ENCODE measurements at regions not wholly inside any gene's neighbourhood (a gene's known extent, or its start where the extent isn't known, plus 50 kb on each side); places are given as distances from the start of the nearest gene placed in this dataset.

DNA sequence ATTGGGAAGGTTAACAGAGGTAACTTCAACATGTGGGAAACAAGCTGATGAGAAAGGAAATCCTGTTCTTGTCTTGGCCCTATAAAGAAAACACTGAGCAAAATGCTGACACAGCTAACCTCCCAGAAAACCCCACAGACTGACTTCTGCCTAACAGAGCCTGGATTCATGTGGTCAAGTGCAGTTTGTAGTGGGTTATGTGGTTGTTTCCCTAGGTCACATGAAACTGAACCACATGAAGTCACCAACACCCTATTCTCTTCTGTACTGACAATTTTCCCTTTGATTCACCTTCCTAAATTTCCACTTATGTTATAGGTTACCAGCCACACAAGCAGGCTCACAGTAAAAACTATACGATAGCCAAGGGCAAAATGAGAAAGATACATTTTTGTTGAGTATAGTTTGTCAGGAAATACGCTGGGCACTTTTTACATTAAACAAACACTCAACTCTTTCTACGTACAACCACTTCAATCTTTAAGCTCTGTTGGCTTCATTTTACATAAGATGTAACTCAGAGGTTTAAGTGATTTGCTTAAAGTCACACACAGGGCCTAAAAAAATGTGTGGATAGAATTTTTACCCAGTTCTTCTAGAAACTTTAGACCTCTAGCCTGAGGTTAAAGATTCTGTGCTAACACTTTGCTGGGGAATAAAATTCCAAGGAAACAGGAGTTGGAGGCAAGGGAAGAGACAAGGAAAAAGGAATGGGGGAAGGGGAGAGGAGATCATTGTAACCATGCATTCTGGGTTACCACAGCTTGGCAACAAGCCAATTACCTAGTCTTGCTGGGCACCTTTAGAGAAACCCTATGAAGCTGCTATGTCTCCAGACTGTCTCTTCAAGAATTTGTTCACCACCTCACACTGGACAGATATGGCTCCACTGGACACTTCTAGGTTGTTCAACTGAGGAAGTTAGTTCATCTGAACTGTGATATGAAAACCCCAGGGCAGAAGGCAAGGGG, 601.6 kb upstream of the USP24 start:
- no peak overlapping the region for H3K9ac ChIP-seq (ENCODE audit: low read depth, low read length, poor library complexity, severe bottlenecking)
- TF ChIP-seq EZH2phosphoT487 (IDR thresholded peaks at IDR 0.05; ENCODE audit: borderline replicate concordance): no peak
- TF ChIP-seq, protein P1, sequence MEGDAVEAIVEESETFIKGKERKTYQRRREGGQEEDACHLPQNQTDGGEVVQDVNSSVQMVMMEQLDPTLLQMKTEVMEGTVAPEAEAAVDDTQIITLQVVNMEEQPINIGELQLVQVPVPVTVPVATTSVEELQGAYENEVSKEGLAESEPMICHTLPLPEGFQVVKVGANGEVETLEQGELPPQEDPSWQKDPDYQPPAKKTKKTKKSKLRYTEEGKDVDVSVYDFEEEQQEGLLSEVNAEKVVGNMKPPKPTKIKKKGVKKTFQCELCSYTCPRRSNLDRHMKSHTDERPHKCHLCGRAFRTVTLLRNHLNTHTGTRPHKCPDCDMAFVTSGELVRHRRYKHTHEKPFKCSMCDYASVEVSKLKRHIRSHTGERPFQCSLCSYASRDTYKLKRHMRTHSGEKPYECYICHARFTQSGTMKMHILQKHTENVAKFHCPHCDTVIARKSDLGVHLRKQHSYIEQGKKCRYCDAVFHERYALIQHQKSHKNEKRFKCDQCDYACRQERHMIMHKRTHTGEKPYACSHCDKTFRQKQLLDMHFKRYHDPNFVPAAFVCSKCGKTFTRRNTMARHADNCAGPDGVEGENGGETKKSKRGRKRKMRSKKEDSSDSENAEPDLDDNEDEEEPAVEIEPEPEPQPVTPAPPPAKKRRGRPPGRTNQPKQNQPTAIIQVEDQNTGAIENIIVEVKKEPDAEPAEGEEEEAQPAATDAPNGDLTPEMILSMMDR (conservative IDR thresholded peaks at IDR 0.05; ENCODE audit: low read length): no peak
- no peaks in the 10 kb centered on the region for H3K9me2 ChIP-seq (replicated peaks; ENCODE audit: low read depth, low read length)
- no peaks in the 10 kb centered on the region for H4K20me1 ChIP-seq (ENCODE audit: insufficient read depth, low read length, poor library complexity, severe bottlenecking)
- no peaks in the 10 kb centered on the region for H3K36me3 ChIP-seq (ENCODE audit: insufficient read depth, low read length)
- H3K9me3 ChIP-seq (ENCODE audit: insufficient read depth, low read depth, low read length): no peaks in the 10 kb centered on the region
- H3K4me2 ChIP-seq (ENCODE audit: low read depth, low read length, poor library complexity, severe bottlenecking): no peak overlapping the region
- no peaks in the 10 kb centered on the region for H3F3A ChIP-seq (ENCODE audit: low read depth)
- no peaks in the 10 kb centered on the region for H3K4me1 ChIP-seq (ENCODE audit: insufficient read depth, low read length, poor library complexity, severe bottlenecking)
- H3K79me2 ChIP-seq (ENCODE audit: insufficient read depth, low read length): no peaks in the 10 kb centered on the region
- H3K27me3 ChIP-seq (ENCODE audit: insufficient read depth, low read length, poor library complexity, severe bottlenecking): peaks cover 12% of the 10 kb centered on the region
- no peak overlapping the region for H2AFZ ChIP-seq (ENCODE audit: low read length)
- H3K4me3 ChIP-seq (ENCODE audit: low read length, poor library complexity, severe bottlenecking): no peak overlapping the region

DNA sequence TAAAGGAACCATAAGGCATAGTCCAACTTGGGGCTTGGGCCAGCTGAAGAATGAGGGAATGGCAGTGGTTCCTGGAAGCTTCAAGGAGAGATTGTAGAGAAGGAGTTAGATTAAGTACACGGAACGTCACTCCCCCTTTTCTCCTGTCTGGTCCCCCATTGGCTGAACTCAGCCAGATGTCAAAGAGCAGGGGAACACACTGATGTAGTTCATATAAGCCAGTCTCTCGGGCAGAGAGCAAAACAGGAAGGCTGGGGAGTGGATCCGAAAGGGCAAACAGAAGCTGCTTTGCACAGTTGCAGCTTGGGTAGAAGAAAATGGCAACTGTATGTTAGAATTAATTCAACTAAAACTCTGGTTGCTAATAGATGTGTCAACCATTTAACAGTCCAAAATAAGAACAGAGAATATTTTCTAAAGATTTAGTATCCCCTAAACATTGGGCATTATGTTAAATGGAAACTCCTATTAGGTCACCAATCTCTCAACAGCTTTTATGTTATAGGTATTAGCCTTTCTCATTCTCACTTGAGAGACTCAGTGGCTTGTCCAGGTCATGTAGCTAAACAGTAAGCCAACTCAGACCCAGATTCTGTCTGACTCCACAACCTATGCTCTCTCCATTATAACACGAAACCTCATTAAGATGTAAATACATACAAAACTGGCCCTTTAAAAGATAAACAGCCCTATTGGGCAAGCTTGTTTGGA, 600.7 kb upstream of the USP24 start:
- no peak overlapping the region for H3K4me2 ChIP-seq (ENCODE audit: low read depth, low read length, poor library complexity, severe bottlenecking)
- no peak for TF ChIP-seq EZH2phosphoT487 (IDR thresholded peaks at IDR 0.05; ENCODE audit: borderline replicate concordance)

DNA sequence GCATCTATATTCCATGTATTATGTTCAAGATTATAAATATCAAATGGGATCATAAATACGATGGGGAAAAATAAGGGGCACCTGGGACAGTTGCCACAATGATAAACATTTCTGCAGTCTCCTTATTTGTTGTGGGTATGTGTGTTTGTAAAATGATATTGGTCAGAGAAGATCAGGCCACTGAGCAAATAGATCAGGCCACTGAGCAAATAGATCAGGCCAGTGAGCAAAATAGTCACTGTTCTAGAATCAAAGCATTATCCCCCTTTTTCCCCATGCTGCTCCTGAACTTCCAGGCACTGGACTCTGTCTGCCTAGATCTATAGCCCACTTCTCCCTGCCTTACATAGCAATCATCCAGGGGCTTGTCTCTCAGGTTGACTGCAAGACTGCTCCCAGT, 599.8 kb upstream of the USP24 start:
- Histone ChIP-seq H3K4me2 (ENCODE audit: low read depth, low read length, poor library complexity, severe bottlenecking) (no peak overlapping the region), H3K9me3 (ENCODE audit: insufficient read depth, low read depth, low read length) (no peaks in the 10 kb centered on the region), H3K27me3 (ENCODE audit: insufficient read depth, low read length, poor library complexity, severe bottlenecking) (peaks cover 12% of the 10 kb centered on the region), H3F3A (ENCODE audit: low read depth) (no peaks in the 10 kb centered on the region), H3K36me3 (ENCODE audit: insufficient read depth, low read length) (no peaks in the 10 kb centered on the region), H3K4me1 (ENCODE audit: insufficient read depth, low read length, poor library complexity, severe bottlenecking) (no peaks in the 10 kb centered on the region), H4K20me1 (ENCODE audit: insufficient read depth, low read length, poor library complexity, severe bottlenecking) (no peaks in the 10 kb centered on the region), H3K4me3 (ENCODE audit: low read length, poor library complexity, severe bottlenecking) (no peak overlapping the region), H3K9ac (ENCODE audit: low read depth, low read length, poor library complexity, severe bottlenecking) (no peak overlapping the region), H2AFZ (ENCODE audit: low read length) (no peak overlapping the region), H3K9me2 (replicated peaks; ENCODE audit: low read depth, low read length) (no peaks in the 10 kb centered on the region), H3K79me2 (ENCODE audit: insufficient read depth, low read length) (no peaks in the 10 kb centered on the region)
- TF ChIP-seq, protein P1 (conservative IDR thresholded peaks at IDR 0.05; ENCODE audit: low read length): no peak
- TF ChIP-seq EZH2phosphoT487 (IDR thresholded peaks at IDR 0.05; ENCODE audit: borderline replicate concordance): no peak

More for the DNA sequence above, 600.7 kb upstream of the USP24 start:
- H3K9ac ChIP-seq (ENCODE audit: low read depth, low read length, poor library complexity, severe bottlenecking): no peak overlapping the region
- H3K9me3 ChIP-seq (ENCODE audit: insufficient read depth, low read depth, low read length): no peaks in the 10 kb centered on the region
- H3F3A ChIP-seq (ENCODE audit: low read depth): no peaks in the 10 kb centered on the region
- H3K4me1 ChIP-seq (ENCODE audit: insufficient read depth, low read length, poor library complexity, severe bottlenecking): no peaks in the 10 kb centered on the region
- no peak overlapping the region for H2AFZ ChIP-seq (ENCODE audit: low read length)
- H3K9me2 ChIP-seq (replicated peaks; ENCODE audit: low read depth, low read length): no peaks in the 10 kb centered on the region
- no peaks in the 10 kb centered on the region for H4K20me1 ChIP-seq (ENCODE audit: insufficient read depth, low read length, poor library complexity, severe bottlenecking)
- H3K4me3 ChIP-seq (ENCODE audit: low read length, poor library complexity, severe bottlenecking): no peak overlapping the region
- peaks cover 12% of the 10 kb centered on the region for H3K27me3 ChIP-seq (ENCODE audit: insufficient read depth, low read length, poor library complexity, severe bottlenecking)
- H3K36me3 ChIP-seq (ENCODE audit: insufficient read depth, low read length): no peaks in the 10 kb centered on the region
- H3K79me2 ChIP-seq (ENCODE audit: insufficient read depth, low read length): no peaks in the 10 kb centered on the region

Measured in Loucy (cell line).